BLaER1 (cell line): ENCODE measurements at regions not wholly inside any gene's neighbourhood (a gene's known extent, or its start where the extent isn't known, plus 50 kb on each side); places are given as distances from the start of the nearest gene placed in this dataset.

ENCODE experiments used
- H3K27ac ChIP-seq: shearing (Covaris generic); formaldehyde crosslinking; 2 replicates; pipeline ENCODE4 v1.8.1; 2022
- H3K27me3 ChIP-seq: shearing (Covaris generic); formaldehyde crosslinking; 2 replicates; pipeline ENCODE4 v1.8.1; 2022
- H3K36me3 ChIP-seq: shearing (Covaris generic); formaldehyde crosslinking; 2 replicates; pipeline ENCODE4 v1.8.1; 2022
- H3K4me1 ChIP-seq: shearing (Covaris generic); formaldehyde crosslinking; 2 replicates; pipeline ENCODE4 v1.8.1; 2022
- H3K4me2 ChIP-seq: shearing (Covaris generic); formaldehyde crosslinking; 2 replicates; pipeline ENCODE4 v1.8.1; 2022
- H3K4me3 ChIP-seq: shearing (Covaris generic); formaldehyde crosslinking; 2 replicates; pipeline ENCODE4 v1.8.1; 2022
- H3K9ac ChIP-seq: shearing (Covaris generic); formaldehyde crosslinking; 2 replicates; pipeline ENCODE4 v1.8.1; 2022
- H3K9me3 ChIP-seq: shearing (Covaris generic); formaldehyde crosslinking; 2 replicates; pipeline ENCODE4 v1.8.1; 2022
- H4K20me1 ChIP-seq: shearing (Covaris generic); formaldehyde crosslinking; 2 replicates; pipeline ENCODE4 v1.8.1; 2022
- Cebpa-rat ChIP-seq: shearing (Covaris generic); IDR thresholded peaks from 2 replicates; pipeline ENCODE4 v1.8.1; 2022

GRCh38 chrX:7412840-7413239, 264.9 kb upstream of the PUDP start:
- Histone ChIP-seq H3K36me3 (no peaks in the 10 kb centered on the region), H3K4me3 (no peak overlapping the region), H3K4me1 (no peaks in the 10 kb centered on the region), H3K9ac (no peak overlapping the region), H3K27ac (no peak overlapping the region), H3K27me3 (no peaks in the 10 kb centered on the region), H3K9me3 (no peaks in the 10 kb centered on the region), H3K4me2 (no peak overlapping the region), H4K20me1 (no peaks in the 10 kb centered on the region)
- no peak for TF ChIP-seq Cebpa-rat

GRCh38 chrX:7409866-7410265, 261.9 kb upstream of the PUDP start:
- Histone ChIP-seq H3K4me3 (no peak overlapping the region), H4K20me1 (no peaks in the 10 kb centered on the region), H3K27me3 (no peaks in the 10 kb centered on the region), H3K36me3 (no peaks in the 10 kb centered on the region), H3K4me2 (no peak overlapping the region), H3K9ac (no peak overlapping the region), H3K4me1 (no peaks in the 10 kb centered on the region), H3K27ac (no peak overlapping the region), H3K9me3 (no peaks in the 10 kb centered on the region)
- TF ChIP-seq Cebpa-rat, result no peak

- Histone ChIP-seq H3K27me3 (no peaks in the 10 kb centered on the region), H3K36me3 (no peaks in the 10 kb centered on the region), H3K27ac (no peak overlapping the region), H3K4me1 (no peaks in the 10 kb centered on the region), H3K4me3 (no peak overlapping the region), H3K9me3 (no peaks in the 10 kb centered on the region), H4K20me1 (no peaks in the 10 kb centered on the region), H3K4me2 (no peak overlapping the region), H3K9ac (no peak overlapping the region)
- peak; percentile 66 for TF ChIP-seq Cebpa-rat
These were observed 251.4 kb upstream of the PUDP start for GRCh38 chrX:7399373-7399772.

- Histone ChIP-seq H3K4me3 (no peak overlapping the region), H3K4me2 (no peak overlapping the region), H4K20me1 (no peaks in the 10 kb centered on the region), H3K9ac (no peak overlapping the region), H3K27ac (no peak overlapping the region), H3K4me1 (no peaks in the 10 kb centered on the region), H3K27me3 (no peaks in the 10 kb centered on the region), H3K9me3 (no peaks in the 10 kb centered on the region), H3K36me3 (no peaks in the 10 kb centered on the region)
- no peak for TF ChIP-seq Cebpa-rat
These were observed 242.5 kb upstream of the PUDP start for GRCh38 chrX:7390441-7390840.

GRCh38 chrX:7389576-7389975, 241.6 kb upstream of the PUDP start:
- no peak overlapping the region for H3K27ac ChIP-seq
- H4K20me1 ChIP-seq, result no peaks in the 10 kb centered on the region
- no peaks in the 10 kb centered on the region for H3K4me1 ChIP-seq
- H3K9me3 ChIP-seq, result no peaks in the 10 kb centered on the region
- no peak overlapping the region for H3K4me3 ChIP-seq
- no peaks in the 10 kb centered on the region for H3K36me3 ChIP-seq
- H3K27me3 ChIP-seq, result no peaks in the 10 kb centered on the region
- no peak for TF ChIP-seq Cebpa-rat
- no peak overlapping the region for H3K4me2 ChIP-seq
- no peak overlapping the region for H3K9ac ChIP-seq

- no peak for TF ChIP-seq Cebpa-rat
- Histone ChIP-seq H4K20me1 (no peaks in the 10 kb centered on the region), H3K9ac (no peak overlapping the region)
These were observed 237.2 kb upstream of the PUDP start for GRCh38 chrX:7385131-7385530.

GRCh38 chrX:7378406-7378805, 230.5 kb upstream of the PUDP start:
- Histone ChIP-seq H3K9me3 (peaks cover 37% of the 10 kb centered on the region), H3K9ac (no peak overlapping the region), H3K27ac (no peak overlapping the region), H3K27me3 (no peaks in the 10 kb centered on the region), H3K4me3 (no peak overlapping the region), H3K4me1 (peaks cover 6% of the 10 kb centered on the region; the same call in 1 of the 2 replicates), H4K20me1 (no peaks in the 10 kb centered on the region), H3K4me2 (no peak overlapping the region), H3K36me3 (no peaks in the 10 kb centered on the region)
- TF ChIP-seq Cebpa-rat, result no peak

More at GRCh38 chrX:7385131-7385530, 237.2 kb upstream of the PUDP start:
- Histone ChIP-seq H3K4me2 (no peak overlapping the region), H3K36me3 (no peaks in the 10 kb centered on the region), H3K27ac (no peak overlapping the region), H3K4me3 (no peak overlapping the region), H3K9me3 (no peaks in the 10 kb centered on the region), H3K27me3 (no peaks in the 10 kb centered on the region), H3K4me1 (peaks cover 6% of the 10 kb centered on the region; the same call in 1 of the 2 replicates)

- Histone ChIP-seq H3K4me1 (no peaks in the 10 kb centered on the region), H3K9ac (no peak overlapping the region), H3K27ac (no peak overlapping the region), H3K4me2 (no peak overlapping the region), H3K36me3 (no peaks in the 10 kb centered on the region), H3K27me3 (no peaks in the 10 kb centered on the region), H3K9me3 (peaks cover 53% of the 10 kb centered on the region), H3K4me3 (no peak overlapping the region), H4K20me1 (no peaks in the 10 kb centered on the region)
- TF ChIP-seq Cebpa-rat, result no peak
These were observed 225.0 kb upstream of the PUDP start for GRCh38 chrX:7372825-7373525.

GRCh38 chrX:7362111-7362510, 214.2 kb upstream of the PUDP start:
- H3K27ac ChIP-seq, result no peak overlapping the region
- no peaks in the 10 kb centered on the region for H3K4me1 ChIP-seq
- no peaks in the 10 kb centered on the region for H3K36me3 ChIP-seq
- H3K4me2 ChIP-seq, result no peak overlapping the region
- H3K9me3 ChIP-seq, result peaks cover 4% of the 10 kb centered on the region; the same call in 1 of the 2 replicates
- no peak overlapping the region for H3K4me3 ChIP-seq
- H4K20me1 ChIP-seq, result no peaks in the 10 kb centered on the region
- no peaks in the 10 kb centered on the region for H3K27me3 ChIP-seq
- no peak for TF ChIP-seq Cebpa-rat
- no peak overlapping the region for H3K9ac ChIP-seq

- no peak for TF ChIP-seq Cebpa-rat
- no peaks in the 10 kb centered on the region for H4K20me1 ChIP-seq
- peaks cover 6% of the 10 kb centered on the region; the same call in 1 of the 2 replicates for H3K4me1 ChIP-seq
- no peaks in the 10 kb centered on the region for H3K9me3 ChIP-seq
- peaks cover 7% of the 10 kb centered on the region; the same call in 1 of the 2 replicates for H3K36me3 ChIP-seq
- H3K9ac ChIP-seq, result no peak overlapping the region
- no peak overlapping the region for H3K4me2 ChIP-seq
- no peak overlapping the region for H3K27ac ChIP-seq
- H3K4me3 ChIP-seq, result no peak overlapping the region
- no peaks in the 10 kb centered on the region for H3K27me3 ChIP-seq
These were observed 204.0 kb upstream of the PUDP start for GRCh38 chrX:7351926-7352325.
